SU-DHL-6 (cell line): ENCODE measurements at regions not wholly inside any gene's neighbourhood (a gene's known extent, or its start where the extent isn't known, plus 50 kb on each side); places are given as distances from the start of the nearest gene placed in this dataset.

Source experiments
- H2AFZ ChIP-seq: fragments of 200-600 bp; sonication (generic); 2 replicates; pipeline ENCODE4 v1.6.1; 2014; ENCODE audit warnings: low read depth, mild to moderate bottlenecking, moderate library complexity, mixed read lengths, antibody characterized with exemption, low read length; ENCODE audit not compliant: severe bottlenecking
- H3F3A ChIP-seq: fragments of 200-600 bp; shearing (Covaris generic); 2 replicates; pipeline ENCODE4 v1.6.0; 2016; ENCODE audit warnings: antibody characterized with exemption, mild to moderate bottlenecking; ENCODE audit not compliant: insufficient read depth
- H3K27ac ChIP-seq: fragments of 200-600 bp; sonication (generic); 2 replicates; pipeline ENCODE4 v1.5.1; 2016; ENCODE audit warnings: low read depth, mild to moderate bottlenecking, low read length, moderate library complexity, mixed read lengths
- H3K27me3 ChIP-seq: fragments of 200-600 bp; sonication (generic), shearing (Covaris generic); 2 replicates; pipeline ENCODE4 v1.6.0; 2014; ENCODE audit warnings: mild to moderate bottlenecking, low read length
- H3K36me3 ChIP-seq: fragments of 200-600 bp; sonication (generic); 2 replicates; pipeline ENCODE4 v1.6.1; 2014; ENCODE audit warnings: mild to moderate bottlenecking, low read length, mixed read lengths
- H3K4me2 ChIP-seq: fragments of 300-600, 200-600 bp; shearing (Covaris generic), sonication (generic); 2 replicates; pipeline ENCODE4 v1.6.0; 2014; ENCODE audit warnings: low read length, low read depth, mild to moderate bottlenecking; ENCODE audit not compliant: poor library complexity, severe bottlenecking
- H3K4me3 ChIP-seq: fragments of 200-600 bp; sonication (generic); 2 replicates; pipeline ENCODE4 v1.5.1; 2014; ENCODE audit warnings: antibody characterized with exemption, low read length, mild to moderate bottlenecking, mixed read lengths; ENCODE audit not compliant: insufficient read depth, poor library complexity, severe bottlenecking
- H3K79me2 ChIP-seq: fragments of 200-600 bp; sonication (generic); 2 replicates; pipeline ENCODE4 v1.6.1; 2014; ENCODE audit warnings: mild to moderate bottlenecking, low read length, moderate library complexity; ENCODE audit not compliant: insufficient read depth
- H3K9ac ChIP-seq: fragments of 200-600 bp; sonication (generic); 2 replicates; pipeline ENCODE4 v1.7.0; 2014; ENCODE audit warnings: mild to moderate bottlenecking, low read length
- H3K9me2 ChIP-seq: fragments of 200-600 bp; sonication (generic); replicated peaks from 2 replicates; pipeline ENCODE4 v1.6.1; 2014; ENCODE audit warnings: low read length; ENCODE audit not compliant: insufficient read depth
- H3K9me3 ChIP-seq: fragments of 200-600 bp; sonication (generic); 2 replicates; pipeline ENCODE4 v1.6.1; 2014; ENCODE audit warnings: low read length, mixed read lengths; ENCODE audit not compliant: insufficient read depth
- H4K20me1 ChIP-seq: fragments of 200-600 bp; sonication (generic); 2 replicates; pipeline ENCODE4 v1.6.1; 2014; ENCODE audit warnings: low read depth, mild to moderate bottlenecking, antibody characterized with exemption, low read length, moderate library complexity, mixed read lengths
- EZH2phosphoT487 ChIP-seq: fragments of 200-600 bp; sonication (generic), shearing (Covaris generic); conservative IDR thresholded peaks from 2 replicates; pipeline ENCODE4 v1.6.1; 2018; ENCODE audit warnings: mild to moderate bottlenecking, antibody characterized with exemption, low read length, moderate library complexity, mixed read lengths
- TF ChIP-seq, protein P1 (sequence below): fragments of 200-600 bp; sonication (generic); IDR thresholded peaks from one replicate; pipeline ENCODE4 v1.5.1; 2017; ENCODE audit warnings: antibody characterized with exemption, mild to moderate bottlenecking, low read length, moderate library complexity; ENCODE audit not compliant: insufficient read depth, poor library complexity, severe bottlenecking

DNA sequence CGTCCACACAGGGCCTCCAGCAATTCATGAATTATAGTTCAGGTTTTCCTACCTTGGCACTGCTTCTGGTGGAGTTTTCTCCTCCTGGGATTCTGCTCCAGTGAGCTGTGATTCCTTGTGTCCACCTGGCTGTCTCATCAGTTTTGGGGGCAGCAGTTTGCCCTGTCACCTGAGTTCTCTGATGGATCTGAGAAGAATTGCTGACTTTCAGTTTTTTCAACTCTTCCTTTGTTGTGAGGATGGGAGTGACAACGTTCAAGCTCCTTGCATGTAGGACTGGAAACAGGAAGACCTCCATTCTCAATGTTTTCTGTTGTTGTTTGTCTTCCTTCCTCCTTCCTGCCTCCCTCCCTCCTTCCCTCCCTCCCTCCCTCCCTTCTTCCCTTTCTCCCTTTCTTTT, 359.0 kb downstream of the TSN start:
- H3K9ac ChIP-seq: no peak overlapping the region
- no peak overlapping the region for H3K27ac ChIP-seq
- TF ChIP-seq, protein P1, sequence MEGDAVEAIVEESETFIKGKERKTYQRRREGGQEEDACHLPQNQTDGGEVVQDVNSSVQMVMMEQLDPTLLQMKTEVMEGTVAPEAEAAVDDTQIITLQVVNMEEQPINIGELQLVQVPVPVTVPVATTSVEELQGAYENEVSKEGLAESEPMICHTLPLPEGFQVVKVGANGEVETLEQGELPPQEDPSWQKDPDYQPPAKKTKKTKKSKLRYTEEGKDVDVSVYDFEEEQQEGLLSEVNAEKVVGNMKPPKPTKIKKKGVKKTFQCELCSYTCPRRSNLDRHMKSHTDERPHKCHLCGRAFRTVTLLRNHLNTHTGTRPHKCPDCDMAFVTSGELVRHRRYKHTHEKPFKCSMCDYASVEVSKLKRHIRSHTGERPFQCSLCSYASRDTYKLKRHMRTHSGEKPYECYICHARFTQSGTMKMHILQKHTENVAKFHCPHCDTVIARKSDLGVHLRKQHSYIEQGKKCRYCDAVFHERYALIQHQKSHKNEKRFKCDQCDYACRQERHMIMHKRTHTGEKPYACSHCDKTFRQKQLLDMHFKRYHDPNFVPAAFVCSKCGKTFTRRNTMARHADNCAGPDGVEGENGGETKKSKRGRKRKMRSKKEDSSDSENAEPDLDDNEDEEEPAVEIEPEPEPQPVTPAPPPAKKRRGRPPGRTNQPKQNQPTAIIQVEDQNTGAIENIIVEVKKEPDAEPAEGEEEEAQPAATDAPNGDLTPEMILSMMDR: no peak
- H3K79me2 ChIP-seq: no peaks in the 10 kb centered on the region
- no peaks in the 10 kb centered on the region for H3K9me2 ChIP-seq
- no peaks in the 10 kb centered on the region for H3K36me3 ChIP-seq
- no peak overlapping the region for H3K4me3 ChIP-seq
- H3K9me3 ChIP-seq: no peaks in the 10 kb centered on the region
- H3F3A ChIP-seq: no peaks in the 10 kb centered on the region
- H3K4me2 ChIP-seq: no peak overlapping the region
- H4K20me1 ChIP-seq: no peaks in the 10 kb centered on the region
- H2AFZ ChIP-seq: no peak overlapping the region
- H3K27me3 ChIP-seq: no peaks in the 10 kb centered on the region

DNA sequence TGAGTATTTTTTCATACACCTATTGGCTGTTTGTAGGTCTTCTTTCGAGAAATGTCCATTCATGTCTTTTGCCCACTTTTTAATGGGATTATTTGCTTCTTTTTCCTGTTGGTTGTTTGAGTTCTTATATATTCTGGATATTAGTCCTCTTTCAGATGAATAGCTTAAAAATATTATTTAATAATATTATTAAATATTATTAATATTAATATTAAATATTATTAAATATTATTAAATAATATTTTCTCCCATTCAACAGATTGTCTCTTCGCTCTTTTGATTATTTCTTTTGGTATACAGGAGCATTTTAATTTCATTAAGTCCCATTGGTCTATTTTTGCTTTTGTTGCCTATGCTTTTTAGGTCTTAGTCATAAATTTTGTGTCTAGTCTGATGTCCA, 361.9 kb downstream of the TSN start:
- Histone ChIP-seq H3F3A (no peaks in the 10 kb centered on the region), H3K27ac (no peak overlapping the region), H3K9ac (no peak overlapping the region), H3K36me3 (no peaks in the 10 kb centered on the region), H3K27me3 (no peaks in the 10 kb centered on the region), H3K79me2 (no peaks in the 10 kb centered on the region), H4K20me1 (no peaks in the 10 kb centered on the region), H3K9me2 (no peaks in the 10 kb centered on the region), H3K4me3 (no peak overlapping the region), H3K9me3 (no peaks in the 10 kb centered on the region), H2AFZ (no peak overlapping the region), H3K4me2 (no peak overlapping the region)
- TF ChIP-seq, protein P1: no peak
- TF ChIP-seq EZH2phosphoT487: no peak

DNA sequence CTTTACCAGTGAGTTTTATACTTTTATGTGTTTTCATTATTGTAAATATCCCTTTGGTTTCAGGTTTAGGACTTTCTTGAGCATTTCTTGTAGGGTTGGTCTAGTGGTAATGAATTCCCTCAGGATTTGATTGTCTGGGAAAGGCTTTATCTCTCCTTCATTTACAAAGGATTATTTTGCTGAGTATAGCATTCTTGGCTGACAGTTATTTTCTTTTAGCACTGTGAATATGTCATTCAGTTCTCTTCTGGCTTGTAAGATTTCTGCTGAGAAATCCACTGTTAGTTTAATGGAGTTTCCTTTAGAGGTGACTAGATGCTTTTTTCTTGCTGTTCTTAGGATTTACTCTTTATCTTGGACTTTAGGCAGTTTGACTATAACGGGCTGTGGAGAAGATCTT, 373.9 kb downstream of the TSN start:
- Histone ChIP-seq H4K20me1 (no peaks in the 10 kb centered on the region), H3K36me3 (no peaks in the 10 kb centered on the region), H3K9ac (no peak overlapping the region), H3K79me2 (no peaks in the 10 kb centered on the region), H3K27me3 (no peaks in the 10 kb centered on the region), H3K27ac (no peak overlapping the region), H3K4me2 (no peak overlapping the region), H3F3A (no peaks in the 10 kb centered on the region), H3K9me2 (no peaks in the 10 kb centered on the region), H3K9me3 (0 out of 2 replicates have a peak, but pooled peaks cover 5% of the 10 kb centered on the region), H2AFZ (no peak overlapping the region), H3K4me3 (no peak overlapping the region)
- no peak for TF ChIP-seq EZH2phosphoT487
- TF ChIP-seq, protein P1: no peak
